HepG2 (cell line): ENCODE measurements at regions not wholly inside any gene's neighbourhood (a gene's known extent, or its start where the extent isn't known, plus 50 kb on each side); places are given as distances from the start of the nearest gene placed in this dataset.

ENCODE experiments used
- AHDC1 ChIP-seq: sonication (generic); formaldehyde crosslinking; IDR thresholded peaks from 2 replicates; pipeline ENCODE4 v1.5.1; 2020; ENCODE audit warnings: mild to moderate bottlenecking, missing genetic modification reagents, borderline replicate concordance
- DPF2 ChIP-seq: sonication (generic); formaldehyde crosslinking; IDR thresholded peaks from 2 replicates; pipeline ENCODE4 v1.4.0; 2020; ENCODE audit warnings: mild to moderate bottlenecking, low read depth, missing genetic modification reagents, borderline replicate concordance
- EP300 ChIP-seq, 3 experiments: sonication (generic) in 1 of 3; formaldehyde crosslinking in 1 of 3; IDR thresholded peaks; 2 replicates each; pipeline versions ENCODE4 v1.5.1 to v1.6.1; 2011 to 2020; ENCODE audit warnings: low read depth in 2 of 3, low read length in 2 of 3, borderline replicate concordance in 1 of 3, improper control_type of control experiment in 1 of 3, mild to moderate bottlenecking in 1 of 3, missing genetic modification reagents in 1 of 3, moderate library complexity in 1 of 3
- GATAD2A ChIP-seq: IDR thresholded peaks from 2 replicates; pipeline ENCODE4 v1.6.1; 2016
- HDAC2 ChIP-seq: sonication (generic); formaldehyde crosslinking; IDR thresholded peaks from 2 replicates; pipeline ENCODE4 v1.4.0; 2020; ENCODE audit warnings: missing genetic modification reagents
- HNF4A ChIP-seq: sonication (generic); formaldehyde crosslinking; IDR thresholded peaks from 2 replicates; pipeline ENCODE4 v1.4.0; 2020; ENCODE audit warnings: missing genetic modification reagents
- MAFF ChIP-seq: IDR thresholded peaks from 2 replicates; pipeline ENCODE4 v1.6.1; 2011; ENCODE audit warnings: low read depth, low read length, improper control_type of control experiment
- NFKB2 ChIP-seq: sonication (generic); formaldehyde crosslinking; IDR thresholded peaks from 2 replicates; pipeline ENCODE4 v1.4.0; 2020; ENCODE audit warnings: missing genetic modification reagents, borderline replicate concordance
- RNF2 ChIP-seq: fragments of 450-650 bp; conservative IDR thresholded peaks from 2 replicates; pipeline ENCODE4 v1.6.1; 2016; ENCODE audit warnings: low read depth
- SMAD9 ChIP-seq: sonication (generic); formaldehyde crosslinking; IDR thresholded peaks from 2 replicates; pipeline ENCODE4 v1.5.1; 2020; ENCODE audit warnings: mild to moderate bottlenecking, missing genetic modification reagents
- TEAD3 ChIP-seq: optimal IDR thresholded peaks from 2 replicates; pipeline ENCODE3; 2016; ENCODE audit warnings: borderline replicate concordance
- ZFY ChIP-seq: sonication (generic); formaldehyde crosslinking; IDR thresholded peaks from 2 replicates; pipeline ENCODE4 v1.4.0; 2020; ENCODE audit warnings: missing genetic modification reagents
- ZNF468 ChIP-seq: sonication (generic); formaldehyde crosslinking; IDR thresholded peaks from 2 replicates; pipeline ENCODE4 v1.8.0; 2022; ENCODE audit warnings: mild to moderate bottlenecking, moderate library complexity, missing genetic modification reagents
- ZNF574 ChIP-seq: sonication (generic); formaldehyde crosslinking; IDR thresholded peaks from 2 replicates; pipeline ENCODE4 v1.4.0; 2020; ENCODE audit warnings: missing genetic modification reagents
- ZNF788 ChIP-seq: sonication (generic); formaldehyde crosslinking; IDR thresholded peaks from 2 replicates; pipeline ENCODE4 v1.5.0; 2020; ENCODE audit warnings: mild to moderate bottlenecking, missing genetic modification reagents, borderline replicate concordance
- TF ChIP-seq, protein P1 (sequence below): sonication (generic); formaldehyde crosslinking; conservative IDR thresholded peaks from 2 replicates; pipeline ENCODE4 v1.4.0; 2020; ENCODE audit warnings: mild to moderate bottlenecking, missing genetic modification reagents, moderate library complexity
- TF ChIP-seq, protein P2 (sequence below): sonication (generic); formaldehyde crosslinking; conservative IDR thresholded peaks from 2 replicates; pipeline ENCODE4 v1.4.0; 2020; ENCODE audit warnings: missing genetic modification reagents

- TF ChIP-seq AHDC1 (CRISPR knock-in tag) (peak; percentile 31; the same call in 1 of the 2 replicates), TEAD3 (CRISPR knock-in tag) (peak; percentile 75), ZNF468 (CRISPR knock-in tag) (no peak), ZNF788 (CRISPR knock-in tag) (no peak), GATAD2A (CRISPR knock-in tag) (peak; percentile 56), DPF2 (CRISPR knock-in tag) (no peak), EP300 (IDR thresholded peaks at IDR 0.05; ENCODE audit: low read depth in 2 of 2, low read length in 2 of 2) (peak in 1 of 2 experiments; percentile 57; a peak in 2 of 4 replicates), EP300 (CRISPR knock-in tag; IDR thresholded peaks at IDR 0.05; ENCODE audit: borderline replicate concordance) (no peak), HNF4A (CRISPR knock-in tag) (peak; percentile 68), RNF2 (no peak), ZFY (CRISPR knock-in tag) (no peak), NFKB2 (CRISPR knock-in tag) (no peak), ZNF574 (CRISPR knock-in tag) (no peak), SMAD9 (no peak), HDAC2 (CRISPR knock-in tag) (0 out of 2 replicates have a peak, but pooled peaks have one; percentile 20), MAFF (no peak)
- TF ChIP-seq, protein P1, sequence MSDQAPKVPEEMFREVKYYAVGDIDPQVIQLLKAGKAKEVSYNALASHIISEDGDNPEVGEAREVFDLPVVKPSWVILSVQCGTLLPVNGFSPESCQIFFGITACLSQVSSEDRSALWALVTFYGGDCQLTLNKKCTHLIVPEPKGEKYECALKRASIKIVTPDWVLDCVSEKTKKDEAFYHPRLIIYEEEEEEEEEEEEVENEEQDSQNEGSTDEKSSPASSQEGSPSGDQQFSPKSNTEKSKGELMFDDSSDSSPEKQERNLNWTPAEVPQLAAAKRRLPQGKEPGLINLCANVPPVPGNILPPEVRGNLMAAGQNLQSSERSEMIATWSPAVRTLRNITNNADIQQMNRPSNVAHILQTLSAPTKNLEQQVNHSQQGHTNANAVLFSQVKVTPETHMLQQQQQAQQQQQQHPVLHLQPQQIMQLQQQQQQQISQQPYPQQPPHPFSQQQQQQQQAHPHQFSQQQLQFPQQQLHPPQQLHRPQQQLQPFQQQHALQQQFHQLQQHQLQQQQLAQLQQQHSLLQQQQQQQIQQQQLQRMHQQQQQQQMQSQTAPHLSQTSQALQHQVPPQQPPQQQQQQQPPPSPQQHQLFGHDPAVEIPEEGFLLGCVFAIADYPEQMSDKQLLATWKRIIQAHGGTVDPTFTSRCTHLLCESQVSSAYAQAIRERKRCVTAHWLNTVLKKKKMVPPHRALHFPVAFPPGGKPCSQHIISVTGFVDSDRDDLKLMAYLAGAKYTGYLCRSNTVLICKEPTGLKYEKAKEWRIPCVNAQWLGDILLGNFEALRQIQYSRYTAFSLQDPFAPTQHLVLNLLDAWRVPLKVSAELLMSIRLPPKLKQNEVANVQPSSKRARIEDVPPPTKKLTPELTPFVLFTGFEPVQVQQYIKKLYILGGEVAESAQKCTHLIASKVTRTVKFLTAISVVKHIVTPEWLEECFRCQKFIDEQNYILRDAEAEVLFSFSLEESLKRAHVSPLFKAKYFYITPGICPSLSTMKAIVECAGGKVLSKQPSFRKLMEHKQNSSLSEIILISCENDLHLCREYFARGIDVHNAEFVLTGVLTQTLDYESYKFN (CRISPR knock-in tag): peak; percentile 75
- TF ChIP-seq, protein P2, sequence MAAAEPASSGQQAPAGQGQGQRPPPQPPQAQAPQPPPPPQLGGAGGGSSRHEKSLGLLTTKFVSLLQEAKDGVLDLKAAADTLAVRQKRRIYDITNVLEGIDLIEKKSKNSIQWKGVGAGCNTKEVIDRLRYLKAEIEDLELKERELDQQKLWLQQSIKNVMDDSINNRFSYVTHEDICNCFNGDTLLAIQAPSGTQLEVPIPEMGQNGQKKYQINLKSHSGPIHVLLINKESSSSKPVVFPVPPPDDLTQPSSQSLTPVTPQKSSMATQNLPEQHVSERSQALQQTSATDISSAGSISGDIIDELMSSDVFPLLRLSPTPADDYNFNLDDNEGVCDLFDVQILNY: no peak
Measured at GRCh38 chrX:43225626-43226328, 430.3 kb upstream of the MAOA start (continued).
